GM19467 (cell line): ENCODE measurements at regions not wholly inside any gene's neighbourhood (a gene's known extent, or its start where the extent isn't known, plus 50 kb on each side); places are given as distances from the start of the nearest gene placed in this dataset.

Experiments used
- ATAC-seq: cut with Tn5 transposase; IDR thresholded peaks from one replicate; pipeline ENCODE4 v1.9.1; 2021; ENCODE audit warnings: mild to moderate bottlenecking, moderate library complexity; ENCODE audit not compliant: unreplicated experiment

DNA sequence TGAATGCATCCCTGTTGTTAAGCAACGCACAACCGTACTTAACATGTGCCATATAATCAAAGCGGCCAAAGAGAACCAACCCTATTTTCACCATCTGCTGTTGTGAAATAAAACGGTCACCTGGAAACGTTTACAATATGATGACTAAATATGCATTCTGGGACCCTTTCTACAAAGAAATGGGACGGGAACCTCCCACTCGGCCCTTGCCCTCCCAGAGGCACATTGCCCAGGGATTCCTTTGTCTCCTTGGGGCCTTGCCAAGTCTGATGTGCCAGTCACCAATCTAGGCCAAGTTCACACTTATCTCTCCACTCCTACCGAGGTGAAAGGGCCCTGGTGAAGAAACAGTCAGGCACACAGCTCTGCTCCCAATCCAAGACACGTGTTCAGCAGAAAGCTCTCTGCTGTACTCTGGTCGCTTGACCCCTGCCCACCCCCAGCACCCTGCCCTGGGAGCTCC lies 427.4 kb upstream of the JARID2 start:
- no peak for ATAC-seq

DNA sequence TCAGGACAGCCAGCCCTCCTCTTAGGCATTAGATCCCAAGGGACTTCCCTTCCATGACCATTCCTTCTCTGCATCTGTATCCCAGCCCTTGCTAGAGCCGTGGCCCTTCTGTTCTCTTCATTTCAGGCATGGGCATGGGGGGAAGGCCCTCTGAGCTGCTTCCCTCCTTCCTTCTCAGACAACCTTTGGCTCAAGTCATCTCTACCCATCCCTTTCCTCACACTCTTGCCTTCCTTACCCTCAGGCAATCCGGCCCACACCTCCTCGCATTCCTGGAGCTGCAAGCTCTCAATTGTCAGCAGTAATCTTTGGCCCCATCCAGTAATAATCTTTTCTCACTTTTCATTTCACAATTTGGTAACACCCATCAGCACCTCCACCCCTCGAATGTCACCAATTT lies 426.9 kb upstream of the JARID2 start:
- no peak for ATAC-seq

DNA sequence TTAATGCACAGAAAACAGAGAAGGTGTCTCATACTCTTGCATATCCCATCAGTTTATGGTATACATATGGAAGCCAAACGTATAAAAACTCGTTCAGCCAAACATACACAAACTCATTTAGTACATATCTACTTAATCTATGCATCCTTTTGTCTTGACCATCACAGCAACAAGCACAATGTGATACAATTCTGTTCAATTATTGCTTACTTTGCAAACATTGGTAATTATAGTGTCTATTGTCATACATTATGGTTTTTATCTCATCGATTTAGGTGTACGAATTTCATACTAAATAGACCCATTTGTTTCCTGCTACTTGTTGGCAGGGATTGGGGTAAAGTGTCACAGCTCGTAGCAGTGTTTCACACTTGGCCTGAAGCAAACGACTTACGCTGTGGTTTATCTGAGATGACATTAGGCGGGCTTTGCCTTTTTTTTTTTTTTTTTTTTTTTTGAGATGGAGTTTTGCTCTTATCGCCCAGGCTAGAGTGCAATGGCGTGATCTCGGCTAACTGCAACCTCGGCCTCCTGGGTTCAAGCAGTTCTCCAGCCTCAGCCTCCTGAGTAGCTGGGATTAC lies 425.9 kb upstream of the JARID2 start:
- ATAC-seq = no peak

DNA sequence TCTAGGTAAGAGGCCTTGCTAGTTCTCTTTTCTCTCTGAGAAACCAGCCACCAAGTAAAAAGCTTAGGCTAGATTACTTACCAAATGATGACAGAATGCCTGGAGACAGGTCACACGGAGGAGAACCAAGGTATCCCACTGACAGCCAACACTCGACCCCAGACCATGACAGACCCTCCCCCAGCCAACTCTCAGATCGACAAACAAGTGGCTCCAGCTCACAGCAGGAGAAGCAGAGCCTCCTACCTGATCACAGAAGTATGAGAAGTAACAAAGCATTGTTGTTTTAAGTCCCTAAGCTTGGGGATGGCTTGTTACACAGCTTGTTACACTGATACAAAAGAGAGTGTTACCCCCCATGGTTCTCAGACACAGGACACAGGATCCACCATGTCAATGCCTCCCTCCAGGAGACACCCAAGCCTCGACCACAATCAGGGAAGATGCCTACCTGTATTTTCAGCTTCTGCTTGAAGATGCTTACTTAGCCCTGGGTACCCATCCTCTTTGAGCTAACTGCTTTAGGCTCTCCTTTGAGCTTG lies 423.8 kb upstream of the JARID2 start:
- no peak for ATAC-seq

DNA sequence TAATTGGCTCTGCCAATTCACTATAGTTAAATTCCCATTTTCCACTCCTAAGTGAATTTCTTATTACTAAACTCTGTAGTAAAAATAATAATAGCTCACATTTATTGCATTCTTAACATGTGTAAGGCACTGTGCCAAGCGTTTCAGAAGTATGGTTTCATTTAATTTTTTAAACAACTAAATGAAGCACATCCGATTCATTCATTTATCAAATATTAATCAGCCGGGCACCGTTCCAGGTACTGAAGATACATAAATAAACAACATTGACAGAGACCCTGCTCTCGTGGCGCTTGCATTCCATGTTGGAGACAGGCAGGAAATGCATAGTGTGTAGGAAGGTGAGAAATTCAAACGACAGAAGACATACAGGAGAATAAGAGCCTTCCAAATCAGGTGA lies 423.2 kb upstream of the JARID2 start:
- ATAC-seq = no peak

DNA sequence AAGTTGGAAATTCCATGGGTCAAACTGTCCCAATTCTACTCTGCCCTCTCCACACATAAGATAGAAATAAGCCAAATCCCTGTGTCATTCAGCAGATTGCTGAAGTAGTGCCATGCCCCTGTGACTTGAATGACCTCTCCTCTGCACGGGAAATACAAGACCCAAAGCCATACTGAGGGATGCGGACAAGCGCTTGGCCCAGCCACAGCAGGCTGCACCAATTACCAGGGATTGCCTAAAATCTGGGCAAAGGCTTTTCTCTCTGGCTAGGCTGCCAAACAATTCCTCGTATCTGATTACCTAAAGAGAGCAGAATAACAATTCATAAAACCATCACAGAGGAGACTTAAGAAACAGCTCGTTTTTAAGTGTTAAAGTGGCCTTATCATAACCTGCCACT lies 421.8 kb upstream of the JARID2 start:
- no peak for ATAC-seq

DNA sequence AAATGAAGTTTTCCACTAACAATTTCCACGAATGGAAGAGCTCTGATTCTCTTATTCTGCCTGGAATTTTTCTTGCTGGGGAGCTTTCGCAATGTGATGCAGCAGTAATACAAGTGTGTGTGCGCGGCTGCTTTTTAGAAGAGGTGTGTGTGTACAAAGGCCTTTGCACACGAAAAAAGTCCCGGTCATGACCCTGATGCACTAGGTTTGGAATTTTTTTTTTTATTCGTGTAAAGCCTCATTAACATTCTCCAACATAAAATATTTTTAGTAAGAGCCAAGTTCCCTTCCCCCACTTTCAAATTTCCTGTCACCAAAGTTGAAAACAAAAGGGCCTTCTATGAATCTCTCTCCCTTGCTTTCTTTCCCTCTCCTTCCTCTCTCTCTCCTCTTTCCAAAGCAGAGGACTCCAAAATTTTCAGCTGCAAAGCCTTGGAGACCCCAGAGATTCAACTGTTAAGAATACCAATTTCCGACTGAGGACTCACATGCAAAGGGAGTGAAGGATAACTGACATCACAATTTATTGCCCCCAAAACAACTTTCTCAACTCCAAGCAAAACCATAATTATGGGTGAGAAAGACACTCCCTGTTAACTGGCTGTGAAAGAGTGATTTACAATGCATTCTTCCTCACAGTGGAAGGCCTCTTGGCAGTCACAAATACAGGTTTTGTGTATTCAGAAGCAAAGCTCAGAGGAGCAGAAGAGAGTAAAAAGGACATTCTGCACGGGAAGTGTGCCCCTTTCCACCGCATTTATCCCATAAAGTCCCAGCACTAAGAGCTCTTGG lies 421.2 kb upstream of the JARID2 start:
- ATAC-seq = no peak

DNA sequence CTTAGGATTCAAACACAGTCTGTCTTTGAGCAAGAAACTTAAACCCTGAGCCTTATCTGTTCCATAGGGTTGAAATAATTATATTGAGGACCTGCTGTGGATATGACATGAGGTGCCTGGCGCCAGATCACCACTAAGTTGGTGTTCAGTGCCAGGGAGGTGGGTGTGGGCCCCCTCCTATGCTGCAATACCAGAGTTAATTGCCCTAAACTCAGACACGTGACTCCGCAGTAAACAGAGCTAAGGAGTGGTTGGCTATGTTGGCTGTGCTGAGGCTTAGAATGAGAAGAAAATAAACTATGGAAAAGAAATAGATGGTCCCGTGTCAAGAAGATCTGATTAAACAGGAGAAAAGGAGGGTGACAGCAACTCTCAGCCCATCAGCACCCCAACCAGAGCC lies 419.4 kb upstream of the JARID2 start:
- ATAC-seq = no peak

DNA sequence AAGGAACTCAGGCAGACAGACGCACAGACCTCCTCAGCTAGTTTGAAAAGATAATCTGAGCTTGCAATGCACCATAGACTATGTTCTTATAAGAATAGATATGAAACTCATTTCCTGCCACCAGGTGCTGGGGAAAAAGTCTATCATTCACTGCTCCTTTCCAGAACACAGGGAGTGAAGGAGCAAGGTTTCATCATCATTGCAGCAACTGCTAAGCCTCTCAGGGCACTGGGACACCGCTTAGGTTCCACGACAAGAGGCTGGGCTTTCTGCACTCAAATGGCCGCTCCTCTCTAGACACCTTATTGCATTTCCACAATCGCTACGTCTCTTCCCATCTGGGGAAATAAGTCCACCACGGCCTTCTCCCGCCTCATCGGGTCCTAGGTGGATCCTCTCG lies 418.5 kb upstream of the JARID2 start:
- ATAC-seq = no peak

DNA sequence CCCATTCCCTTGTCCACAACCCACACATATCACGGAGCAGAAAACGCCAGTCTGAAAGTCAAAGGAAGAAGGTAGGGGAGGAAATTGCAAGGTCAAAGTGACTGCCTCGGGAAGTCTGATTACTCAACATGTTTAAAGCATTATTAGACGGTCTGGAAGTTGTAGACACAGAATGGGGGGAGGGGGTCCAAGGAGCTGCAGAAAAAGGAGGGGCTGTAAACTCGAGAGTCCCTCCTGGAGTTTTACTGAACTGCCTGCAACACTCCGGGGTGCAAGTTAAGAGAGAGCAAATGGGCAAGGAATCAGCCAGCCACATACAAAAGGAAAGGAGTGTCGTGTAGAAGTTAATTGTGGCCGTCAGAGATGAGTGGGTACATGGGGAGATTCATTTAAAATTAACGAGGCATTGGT lies 417.7 kb upstream of the JARID2 start:
- no peak for ATAC-seq

DNA sequence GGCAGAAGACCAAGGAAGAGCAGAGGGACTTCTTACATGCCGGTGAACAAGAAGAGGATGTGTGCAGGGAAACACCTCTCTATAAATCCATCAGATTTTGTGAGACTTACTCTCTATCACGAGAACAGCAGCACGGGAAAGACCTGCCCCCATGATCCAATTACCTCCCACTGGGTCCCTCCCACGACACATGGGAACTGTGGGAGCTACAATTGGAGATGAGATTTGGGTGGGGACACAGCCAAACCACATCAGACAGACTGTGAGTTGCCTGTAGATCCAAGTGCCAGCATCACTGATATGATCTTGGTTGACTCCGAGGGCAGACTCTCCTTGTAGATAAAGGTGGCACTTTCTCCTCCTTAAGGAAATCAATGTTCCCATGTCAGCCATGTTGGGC lies 414.8 kb upstream of the JARID2 start:
- no peak for ATAC-seq

DNA sequence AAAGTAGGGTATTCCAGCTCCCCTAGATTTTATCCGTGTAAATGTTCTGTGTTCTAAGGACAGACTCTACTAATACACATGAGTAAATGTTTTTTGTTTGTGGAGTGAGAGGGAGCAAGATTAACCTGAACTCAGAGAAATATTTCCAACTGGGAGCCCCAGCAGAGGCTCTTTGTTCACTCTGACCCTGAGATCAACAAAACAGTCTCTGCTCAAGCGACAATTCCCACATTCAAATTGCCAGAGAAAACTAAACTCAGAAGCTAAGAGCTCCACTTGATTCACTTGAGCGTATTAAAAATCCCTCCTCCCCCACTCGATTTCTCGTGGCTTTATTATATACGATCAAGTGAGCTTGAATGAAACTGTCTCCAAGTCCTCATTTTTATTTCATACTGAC lies 413.9 kb upstream of the JARID2 start:
- ATAC-seq = no peak

DNA sequence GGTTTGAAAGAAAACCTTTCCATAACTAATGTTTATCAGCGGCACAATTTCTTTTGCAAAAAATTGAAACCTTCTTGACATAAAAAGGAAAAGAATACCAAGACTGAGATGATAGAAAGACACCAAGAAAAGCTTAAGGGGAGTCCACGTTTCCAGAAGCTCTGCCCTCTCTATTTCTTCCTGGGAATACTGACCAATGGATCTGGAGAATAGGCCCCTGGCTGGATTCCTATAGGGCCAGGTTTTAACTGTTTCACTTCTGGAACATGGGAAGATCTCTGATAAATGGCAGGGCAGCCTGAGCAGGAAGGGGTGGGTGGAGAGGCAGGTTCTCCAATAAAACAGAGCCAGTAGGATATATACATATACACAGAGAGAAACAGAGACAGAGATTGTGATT lies 413.4 kb upstream of the JARID2 start:
- ATAC-seq = no peak

DNA sequence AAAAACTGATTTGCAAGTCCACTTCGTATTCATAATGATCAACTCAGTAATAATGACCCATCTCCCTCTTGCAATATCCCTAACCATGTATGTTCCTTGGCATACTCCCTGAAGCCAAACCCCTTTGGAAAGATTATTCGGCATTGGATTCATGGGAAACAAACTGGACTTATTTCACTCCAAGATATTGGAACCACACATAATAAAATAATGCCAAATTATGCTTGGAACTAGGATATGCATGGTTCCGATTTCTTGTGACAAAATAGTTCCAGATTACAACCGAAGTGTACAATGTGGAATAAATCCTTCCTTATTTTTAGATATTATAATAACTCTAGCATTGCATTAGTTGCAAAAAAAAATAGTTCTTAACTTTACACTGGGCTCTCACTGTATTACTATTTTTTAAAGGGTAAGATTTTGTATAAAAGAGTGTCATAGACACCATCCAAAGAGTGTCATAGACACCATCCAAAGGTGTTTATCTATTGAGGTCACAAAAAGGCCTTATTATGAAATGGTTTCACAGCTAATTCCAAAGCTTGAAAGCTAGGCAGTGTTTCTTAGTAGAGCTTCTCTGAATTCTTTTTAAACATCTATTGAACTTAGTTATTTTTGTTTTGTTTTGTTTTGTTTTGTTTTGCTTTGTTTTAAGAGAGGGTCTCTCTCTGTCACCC lies 410.9 kb upstream of the JARID2 start:
- no peak for ATAC-seq

DNA sequence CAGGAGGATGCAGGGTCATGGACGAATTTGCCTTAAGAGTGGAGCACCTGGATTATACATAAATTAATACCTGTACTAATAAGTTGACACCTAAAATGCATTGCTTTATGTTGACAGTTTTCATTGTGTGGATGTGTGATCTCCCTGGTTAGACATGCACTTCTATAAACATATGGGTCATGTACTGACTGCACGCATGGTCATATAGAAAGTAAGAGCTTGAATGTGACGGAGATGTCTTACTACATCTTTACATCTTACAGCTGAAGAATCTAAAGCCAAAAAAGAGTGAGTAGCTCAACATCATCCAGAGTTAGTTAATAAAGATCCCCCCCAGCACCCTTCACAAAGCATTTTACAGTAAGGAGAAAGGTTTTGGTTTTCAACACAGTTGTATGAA lies 408.4 kb upstream of the JARID2 start:
- ATAC-seq = no peak

DNA sequence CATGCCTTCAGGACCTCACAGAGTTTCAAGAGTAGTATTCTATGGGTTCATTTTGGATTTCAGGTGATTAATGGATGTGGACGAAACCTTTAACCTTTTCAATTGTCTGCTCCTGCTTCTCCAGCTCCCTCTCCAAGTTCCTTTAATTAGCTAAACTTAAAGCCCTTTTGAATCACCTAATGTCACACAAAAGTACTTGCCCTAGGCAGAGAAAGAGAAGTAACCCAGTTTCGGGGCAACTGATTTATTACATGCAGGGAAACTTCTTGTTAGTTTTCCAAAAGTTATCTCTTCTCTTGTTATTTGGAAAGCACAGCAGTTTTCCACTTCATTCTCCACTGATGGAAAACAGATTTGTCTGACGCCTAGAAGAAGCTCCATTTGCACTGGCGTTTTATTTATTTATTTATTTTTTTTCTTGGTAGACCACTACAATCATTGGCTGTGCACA lies 407.7 kb upstream of the JARID2 start:
- no peak for ATAC-seq

DNA sequence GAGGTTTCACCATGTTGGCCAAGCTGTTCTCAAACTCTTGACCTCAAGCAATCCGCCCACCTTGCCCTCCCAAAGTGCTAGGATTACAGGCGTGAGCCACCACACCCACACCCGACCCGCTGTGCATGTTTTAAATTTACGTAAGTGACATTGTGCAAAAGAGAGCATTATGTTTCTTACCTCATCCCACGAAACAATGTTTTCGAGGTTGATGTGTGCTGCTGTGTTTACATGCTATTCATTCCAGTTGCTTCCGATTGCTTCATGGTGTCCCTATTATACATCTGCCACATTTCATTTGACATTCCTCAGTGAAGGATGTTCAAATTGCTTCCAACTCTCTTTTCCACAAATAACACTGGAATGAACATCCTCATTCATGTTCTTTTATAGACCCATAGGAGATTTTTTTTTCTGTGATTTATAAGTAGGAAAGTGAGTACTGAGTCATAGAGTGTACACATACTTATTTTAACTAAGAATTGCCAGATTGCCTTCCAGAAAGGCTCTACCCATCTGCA lies 403.9 kb upstream of the JARID2 start:
- no peak for ATAC-seq

DNA sequence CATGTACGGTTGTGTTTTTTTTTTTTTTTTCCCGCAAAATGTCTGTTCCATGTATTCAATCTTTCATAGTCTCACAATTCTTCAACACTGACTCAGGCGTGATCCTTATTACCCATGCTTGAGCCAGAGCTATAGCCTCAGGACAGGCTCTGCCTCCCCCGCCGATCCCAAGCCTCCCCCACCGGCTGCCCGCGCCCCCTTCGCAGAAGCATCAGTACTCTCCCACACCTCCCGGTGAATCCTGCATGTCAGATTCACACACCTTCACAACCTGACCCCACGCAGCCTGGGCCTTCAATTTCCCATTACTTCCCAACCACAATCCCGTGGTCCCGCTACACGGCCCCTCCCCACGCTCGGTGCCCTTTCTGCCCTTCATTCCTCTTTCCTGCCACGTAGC lies 401.5 kb upstream of the JARID2 start:
- no peak for ATAC-seq

DNA sequence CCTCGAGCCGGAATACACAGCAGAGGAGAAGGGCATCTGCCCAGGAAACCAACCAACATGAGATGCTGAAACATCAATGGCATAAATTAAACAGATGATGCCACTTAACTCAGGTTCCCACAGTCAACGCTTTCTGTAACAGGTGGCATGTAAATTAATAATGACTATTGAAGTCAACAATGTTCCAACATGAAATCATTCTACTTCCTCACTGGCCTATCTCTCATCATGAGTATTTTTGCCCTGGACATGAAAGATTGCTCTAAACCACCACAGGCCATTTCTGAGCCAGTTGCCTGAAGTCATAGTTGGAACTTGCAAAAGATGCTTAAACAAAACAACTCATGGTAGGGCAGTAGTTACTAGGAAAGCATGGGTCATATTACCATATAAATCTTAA lies 397.9 kb upstream of the JARID2 start:
- ATAC-seq = no peak

DNA sequence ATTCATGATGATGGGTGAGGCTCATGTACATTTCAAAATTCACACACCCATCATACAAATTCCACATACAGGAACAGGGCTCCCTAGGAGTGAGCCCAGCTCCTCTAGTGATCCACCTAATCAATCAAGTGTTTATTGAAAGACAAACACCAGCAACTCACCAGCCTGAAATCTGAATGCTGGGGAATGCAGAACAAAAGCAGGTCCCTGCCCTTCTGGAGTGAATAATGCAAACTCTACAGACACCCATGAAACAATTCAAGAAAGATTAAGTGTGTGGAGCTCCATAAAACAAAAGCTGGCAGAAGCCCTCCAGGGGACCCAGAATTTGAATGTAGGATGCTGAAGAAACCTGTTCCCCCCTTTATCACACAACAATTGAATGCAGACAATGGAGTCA lies 396.7 kb upstream of the JARID2 start:
- ATAC-seq = no peak

DNA sequence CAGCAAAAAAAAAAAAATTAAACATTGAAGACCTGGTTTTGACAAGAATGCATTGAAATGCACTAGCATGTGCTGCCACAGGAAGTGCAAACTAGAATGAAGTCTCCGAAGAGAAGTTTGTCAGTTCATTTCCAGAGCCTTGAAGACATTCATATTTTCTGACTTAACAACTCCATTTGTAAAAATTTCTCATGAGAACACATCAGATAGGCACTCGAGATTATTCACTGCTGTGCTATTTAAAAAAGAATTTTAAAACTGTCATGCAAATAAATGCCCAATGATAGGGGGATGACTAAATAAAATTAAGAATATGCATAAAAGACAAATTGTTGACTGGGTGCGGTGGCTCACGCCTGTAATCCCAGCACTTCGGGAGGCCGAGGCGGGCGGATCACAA lies 394.6 kb upstream of the JARID2 start:
- no peak for ATAC-seq

DNA sequence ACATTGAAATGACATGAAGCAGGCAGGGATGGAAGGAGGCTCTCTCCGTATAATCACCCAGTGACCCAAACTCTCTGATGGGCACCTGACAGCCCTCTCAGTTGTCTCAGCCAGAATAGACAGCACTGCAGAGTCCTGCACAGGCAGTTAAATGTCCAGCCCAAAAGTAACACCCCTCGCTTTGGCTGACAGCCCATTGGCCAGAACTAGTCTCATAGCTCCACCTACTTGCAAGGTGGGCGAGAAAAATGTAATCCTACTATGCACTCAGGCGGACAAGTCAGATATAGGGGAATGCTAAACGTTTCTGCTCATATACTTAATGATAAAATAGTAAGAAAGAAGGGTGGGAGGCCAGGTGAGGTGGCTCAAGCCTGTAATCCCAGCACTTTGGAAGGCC lies 393.5 kb upstream of the JARID2 start:
- ATAC-seq = no peak
